Nephron progenitor cell (in vitro differentiated cells): ENCODE measurements at regions not wholly inside any gene's neighbourhood (a gene's known extent, or its start where the extent isn't known, plus 50 kb on each side); places are given as distances from the start of the nearest gene placed in this dataset.

Experiments
- DNase-seq: peaks from one replicate; pipeline ENCODE4 v3.0.0; 2021
- H3K27ac Mint-ChIP-seq: 2 replicates; pipeline ENCODE4 v1.8.0; 2021; ENCODE audit warnings: mild to moderate bottlenecking, moderate library complexity, mixed read lengths
- H3K27me3 Mint-ChIP-seq: 2 replicates; pipeline ENCODE4 v1.8.0; 2021; ENCODE audit warnings: mild to moderate bottlenecking, low read depth, mixed read lengths; ENCODE audit not compliant: poor library complexity
- H3K36me3 Mint-ChIP-seq: 2 replicates; pipeline ENCODE4 v1.8.0; 2021; ENCODE audit warnings: low read depth, mixed read lengths
- H3K4me1 Mint-ChIP-seq: 2 replicates; pipeline ENCODE4 v1.8.0; 2021; ENCODE audit warnings: mixed read lengths
- H3K4me3 Mint-ChIP-seq: 2 replicates; pipeline ENCODE4 v1.8.0; 2021; ENCODE audit warnings: mild to moderate bottlenecking, moderate library complexity, mixed read lengths
- H3K9me3 Mint-ChIP-seq: 2 replicates; pipeline ENCODE4 v1.8.0; 2021; ENCODE audit warnings: mild to moderate bottlenecking, moderate library complexity, mixed read lengths
- CTCF ChIP-seq: fragments of 200-600 bp; sonication (generic); IDR thresholded peaks from 2 replicates; pipeline ENCODE4 v1.5.0; 2021; ENCODE audit warnings: antibody characterized with exemption

GRCh38 chr4:33711826-33712225 is 2532.5 kb downstream of the ARAP2 start:
- Mint-ChIP-seq H3K4me3 (no peak overlapping the region), H3K4me1 (no peaks in the 10 kb centered on the region), H3K36me3 (no peaks in the 10 kb centered on the region), H3K27ac (no peak overlapping the region), H3K27me3 (no peaks in the 10 kb centered on the region), H3K9me3 (peaks cover 31% of the 10 kb centered on the region)
- no peak for DNase-seq
- no peak for TF ChIP-seq CTCF

- Mint-ChIP-seq H3K4me1 (no peaks in the 10 kb centered on the region), H3K36me3 (no peaks in the 10 kb centered on the region), H3K9me3 (peaks cover 15% of the 10 kb centered on the region), H3K27me3 (no peaks in the 10 kb centered on the region), H3K4me3 (no peak overlapping the region), H3K27ac (no peak overlapping the region)
- no peak for TF ChIP-seq CTCF
- DNase-seq: no peak
These were observed 2529.3 kb downstream of the ARAP2 start for GRCh38 chr4:33714971-33715370.

- no peak for TF ChIP-seq CTCF
- DNase-seq: no peak
- no peaks in the 10 kb centered on the region for H3K36me3 Mint-ChIP-seq
- no peaks in the 10 kb centered on the region for H3K4me1 Mint-ChIP-seq
- no peak overlapping the region for H3K4me3 Mint-ChIP-seq
- no peak overlapping the region for H3K27ac Mint-ChIP-seq
- H3K27me3 Mint-ChIP-seq: no peaks in the 10 kb centered on the region
- peaks cover 7% of the 10 kb centered on the region for H3K9me3 Mint-ChIP-seq
These were observed 2528.4 kb downstream of the ARAP2 start for GRCh38 chr4:33715841-33716395.

- DNase-seq: no peak
- Mint-ChIP-seq H3K27me3 (no peaks in the 10 kb centered on the region), H3K4me1 (no peaks in the 10 kb centered on the region), H3K36me3 (no peaks in the 10 kb centered on the region), H3K4me3 (no peak overlapping the region), H3K9me3 (peaks cover 5% of the 10 kb centered on the region), H3K27ac (no peak overlapping the region)
- TF ChIP-seq CTCF: no peak
These were observed 2522.1 kb downstream of the ARAP2 start for GRCh38 chr4:33722254-33722653.

- Mint-ChIP-seq H3K4me1 (no peaks in the 10 kb centered on the region), H3K9me3 (no peaks in the 10 kb centered on the region), H3K36me3 (no peaks in the 10 kb centered on the region), H3K4me3 (no peak overlapping the region), H3K27ac (no peak overlapping the region), H3K27me3 (no peaks in the 10 kb centered on the region)
- DNase-seq: no peak
- TF ChIP-seq CTCF: no peak
These were observed 2521.4 kb downstream of the ARAP2 start for GRCh38 chr4:33722800-33723516.

- no peaks in the 10 kb centered on the region for H3K9me3 Mint-ChIP-seq
- DNase-seq: no peak
- H3K4me3 Mint-ChIP-seq: no peak overlapping the region
- H3K27me3 Mint-ChIP-seq: no peaks in the 10 kb centered on the region
- no peaks in the 10 kb centered on the region for H3K36me3 Mint-ChIP-seq
- H3K27ac Mint-ChIP-seq: no peak overlapping the region
- TF ChIP-seq CTCF: no peak
- H3K4me1 Mint-ChIP-seq: no peaks in the 10 kb centered on the region
These were observed 2519.6 kb downstream of the ARAP2 start for GRCh38 chr4:33724685-33725084.
